OCI-LY7 (cell line): ENCODE measurements at regions not wholly inside any gene's neighbourhood (a gene's known extent, or its start where the extent isn't known, plus 50 kb on each side); places are given as distances from the start of the nearest gene placed in this dataset.

Experiments used
- BruUV-seq: library from RNA; stranded (reverse); fragments of 400-500 nt; replicated peaks from 2 replicates; lab custom pipeline; 2021; lab: Mats Ljungman, UMichigan
- CTCF ChIA-PET: fragments of 300-600 bp; sonication (Branson Sonifier 250); formaldehyde crosslinking; loops from one replicate; lab custom pipeline; 2022; ENCODE audit warnings: antibody characterized with exemption; ENCODE audit not compliant: unreplicated experiment; lab: Charles Lee
- POLR2A ChIA-PET: fragments of 300-600 bp; sonication (Branson Sonifier 250); formaldehyde crosslinking; loops from one replicate; lab custom pipeline; 2022; ENCODE audit warnings: antibody characterized with exemption; lab: Charles Lee
- DNase-seq: peaks from one replicate; pipeline ENCODE4 v3.0.0-alpha.2; 2015; ENCODE audit warnings: low spot score
- H2AFZ ChIP-seq: fragments of 200-600 bp; sonication (generic), shearing (Covaris generic); 2 replicates; pipeline ENCODE4 v1.6.1; 2014; ENCODE audit warnings: mild to moderate bottlenecking, antibody characterized with exemption, low read length, moderate library complexity
- H3K27ac ChIP-seq: fragments of 200-600 bp; sonication (generic); 2 replicates; pipeline ENCODE4 v1.5.1; 2014; ENCODE audit warnings: mixed run types, low read depth, mild to moderate bottlenecking, moderate library complexity, low read length, inconsistent platforms; ENCODE audit not compliant: poor library complexity, severe bottlenecking
- H3K36me3 ChIP-seq: fragments of 200-600 bp; sonication (generic); 2 replicates; pipeline ENCODE4 v1.6.1; 2014; ENCODE audit warnings: mild to moderate bottlenecking, antibody characterized with exemption, low read length, moderate library complexity, mixed read lengths; ENCODE audit not compliant: insufficient read depth
- H3K4me1 ChIP-seq: fragments of 200-600 bp; sonication (generic); 2 replicates; pipeline ENCODE4 v1.5.1; 2014; ENCODE audit warnings: mild to moderate bottlenecking, low read length; ENCODE audit not compliant: insufficient read depth, poor library complexity, severe bottlenecking
- H3K4me2 ChIP-seq: fragments of 200-600 bp; sonication (generic); 2 replicates; pipeline ENCODE4 v1.6.1; 2014; ENCODE audit warnings: mild to moderate bottlenecking, low read length
- H3K4me3 ChIP-seq: fragments of 200-600 bp; sonication (generic); 2 replicates; pipeline ENCODE4 v1.5.1; 2014; ENCODE audit warnings: mild to moderate bottlenecking, low read depth, low read length; ENCODE audit not compliant: poor library complexity, severe bottlenecking
- H3K79me2 ChIP-seq: fragments of 200-600 bp; sonication (generic); 2 replicates; pipeline ENCODE4 v1.6.1; 2016; ENCODE audit warnings: low read depth, mild to moderate bottlenecking, low read length, moderate library complexity, mixed read lengths; ENCODE audit not compliant: insufficient read depth
- H3K9me2 ChIP-seq: fragments of 200-600 bp; sonication (generic); 2 replicates; pipeline ENCODE4 v1.6.1; 2016; ENCODE audit warnings: mild to moderate bottlenecking, low read length, mixed read lengths; ENCODE audit not compliant: insufficient read depth
- H3K9me3 ChIP-seq: fragments of 200-600 bp; sonication (generic); 2 replicates; pipeline ENCODE4 v1.6.1; 2014; ENCODE audit warnings: mild to moderate bottlenecking, mixed run types, low read length, mixed read lengths
- H4K20me1 ChIP-seq: fragments of 200-600 bp; sonication (generic); 2 replicates; pipeline ENCODE4 v1.6.1; 2014; ENCODE audit warnings: mild to moderate bottlenecking, antibody characterized with exemption, low read length, moderate library complexity, mixed read lengths; ENCODE audit not compliant: insufficient read depth
- CTCF ChIP-seq: fragments of 200-600 bp; sonication (generic); conservative IDR thresholded peaks from 2 replicates; pipeline ENCODE4 v1.5.1; 2014; ENCODE audit warnings: mild to moderate bottlenecking, antibody characterized with exemption, low read length, moderate library complexity, mixed read lengths
- EZH2phosphoT487 ChIP-seq: fragments of 200-600 bp; sonication (generic); IDR thresholded peaks from 2 replicates; pipeline ENCODE4 v1.6.1; 2018; ENCODE audit warnings: low read depth, borderline replicate concordance, mild to moderate bottlenecking, mixed run types, antibody characterized with exemption, low read length, moderate library complexity, mixed read lengths
- intact Hi-C: fragments of 100-400 bp; cut with micrococcal nuclease; formaldehyde crosslinking; loops from one replicate; pipeline ENCODE4 v1.10.0; 2022; ENCODE audit not compliant: unreplicated experiment

- H3K79me2 ChIP-seq, result no peaks in the 10 kb centered on the region
- H3K9me2 ChIP-seq, result no peaks in the 10 kb centered on the region
- no TSS peak for BruUV-seq
- no peaks in the 10 kb centered on the region for H3K36me3 ChIP-seq
- DNase-seq, result no peak
- POLR2A ChIA-PET, result interaction anchor here (0.7 to 1.1 kb wide), 2 partner anchors 133 to 146 kb away, joined by 3 to 8 read pairs; no protein-coding TSS in a partner anchor
- no peak overlapping the region for H3K4me3 ChIP-seq
- H3K9me3 ChIP-seq, result no peaks in the 10 kb centered on the region
- CTCF ChIA-PET, result no interaction called here
- no peak overlapping the region for H3K4me2 ChIP-seq
- no peak overlapping the region for H2AFZ ChIP-seq
- TF ChIP-seq EZH2phosphoT487, result no peak
- H3K4me1 ChIP-seq, result no peaks in the 10 kb centered on the region
- H4K20me1 ChIP-seq, result no peaks in the 10 kb centered on the region
- intact Hi-C loops, result no loop called here
- H3K27ac ChIP-seq, result no peak overlapping the region
Observed at GRCh38 chr6:165881806-165882205, 218.8 kb upstream of the PDE10A start.

- no TSS peak for BruUV-seq
- intact Hi-C loops, result no loop called here
Observed at GRCh38 chr6:165880686-165881085, 217.6 kb upstream of the PDE10A start.

GRCh38 chr6:165877773-165878172 lies 214.7 kb upstream of the PDE10A start:
- Histone ChIP-seq H2AFZ (no peak overlapping the region), H4K20me1 (no peaks in the 10 kb centered on the region), H3K4me3 (no peak overlapping the region), H3K4me1 (no peaks in the 10 kb centered on the region), H3K36me3 (no peaks in the 10 kb centered on the region), H3K9me2 (no peaks in the 10 kb centered on the region), H3K9me3 (no peaks in the 10 kb centered on the region), H3K79me2 (no peaks in the 10 kb centered on the region), H3K27ac (no peak overlapping the region), H3K4me2 (no peak overlapping the region)
- POLR2A ChIA-PET, result no interaction called here
- CTCF ChIA-PET, result no interaction called here
- no peak for TF ChIP-seq EZH2phosphoT487
- no peak for TF ChIP-seq CTCF
- intact Hi-C loops, result no loop called here
- DNase-seq, result no peak
- BruUV-seq, result no TSS peak

More at GRCh38 chr6:165880686-165881085, 217.6 kb upstream of the PDE10A start:
- ChIA-PET POLR2A (no interaction called here), CTCF (no interaction called here)
- no peaks in the 10 kb centered on the region for H4K20me1 ChIP-seq
- H3K27ac ChIP-seq, result no peak overlapping the region
- H3K4me3 ChIP-seq, result no peak overlapping the region
- no peaks in the 10 kb centered on the region for H3K36me3 ChIP-seq
- no peaks in the 10 kb centered on the region for H3K79me2 ChIP-seq
- DNase-seq, result no peak
- TF ChIP-seq CTCF (no peak), EZH2phosphoT487 (no peak)
- H3K4me2 ChIP-seq, result no peak overlapping the region
- no peak overlapping the region for H2AFZ ChIP-seq
- no peaks in the 10 kb centered on the region for H3K9me2 ChIP-seq
- no peaks in the 10 kb centered on the region for H3K9me3 ChIP-seq
- H3K4me1 ChIP-seq, result no peaks in the 10 kb centered on the region
